GM12872 (cell line): ENCODE measurements at regions not wholly inside any gene's neighbourhood (a gene's known extent, or its start where the extent isn't known, plus 50 kb on each side); places are given as distances from the start of the nearest gene placed in this dataset.

Experiments
- TF ChIP-seq, protein P1 (sequence below): IDR thresholded peaks from 3 replicates; pipeline ENCODE4 v1.5.1; 2011; ENCODE audit warnings: low read depth, mild to moderate bottlenecking, low read length, moderate library complexity; ENCODE audit not compliant: insufficient read depth

- TF ChIP-seq, protein P1, sequence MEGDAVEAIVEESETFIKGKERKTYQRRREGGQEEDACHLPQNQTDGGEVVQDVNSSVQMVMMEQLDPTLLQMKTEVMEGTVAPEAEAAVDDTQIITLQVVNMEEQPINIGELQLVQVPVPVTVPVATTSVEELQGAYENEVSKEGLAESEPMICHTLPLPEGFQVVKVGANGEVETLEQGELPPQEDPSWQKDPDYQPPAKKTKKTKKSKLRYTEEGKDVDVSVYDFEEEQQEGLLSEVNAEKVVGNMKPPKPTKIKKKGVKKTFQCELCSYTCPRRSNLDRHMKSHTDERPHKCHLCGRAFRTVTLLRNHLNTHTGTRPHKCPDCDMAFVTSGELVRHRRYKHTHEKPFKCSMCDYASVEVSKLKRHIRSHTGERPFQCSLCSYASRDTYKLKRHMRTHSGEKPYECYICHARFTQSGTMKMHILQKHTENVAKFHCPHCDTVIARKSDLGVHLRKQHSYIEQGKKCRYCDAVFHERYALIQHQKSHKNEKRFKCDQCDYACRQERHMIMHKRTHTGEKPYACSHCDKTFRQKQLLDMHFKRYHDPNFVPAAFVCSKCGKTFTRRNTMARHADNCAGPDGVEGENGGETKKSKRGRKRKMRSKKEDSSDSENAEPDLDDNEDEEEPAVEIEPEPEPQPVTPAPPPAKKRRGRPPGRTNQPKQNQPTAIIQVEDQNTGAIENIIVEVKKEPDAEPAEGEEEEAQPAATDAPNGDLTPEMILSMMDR, result no peak
Measured at GRCh38 chr5:73380041-73380440, 68.5 kb downstream of the FOXD1 start.

DNA sequence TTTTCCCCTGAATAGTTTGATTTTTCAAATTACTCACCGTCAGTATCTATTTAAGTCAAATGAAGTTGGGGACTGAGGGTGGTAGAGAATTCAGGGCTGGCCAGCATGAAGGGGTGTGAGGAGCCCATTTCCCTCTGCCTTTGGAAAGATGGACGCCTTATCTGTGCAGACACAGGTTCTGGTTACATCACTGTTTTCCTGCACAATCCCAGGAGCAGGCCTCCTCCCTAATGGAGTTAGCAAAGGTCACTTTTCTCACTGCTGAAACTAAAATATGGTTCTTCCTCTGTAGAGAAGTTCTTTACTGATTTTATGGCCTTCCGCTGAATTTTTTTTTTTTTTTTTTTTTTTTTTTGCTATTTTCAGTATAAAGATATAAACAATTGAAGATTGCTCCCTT, 69.1 kb downstream of the FOXD1 start:
- TF ChIP-seq, protein P1, result no peak

DNA sequence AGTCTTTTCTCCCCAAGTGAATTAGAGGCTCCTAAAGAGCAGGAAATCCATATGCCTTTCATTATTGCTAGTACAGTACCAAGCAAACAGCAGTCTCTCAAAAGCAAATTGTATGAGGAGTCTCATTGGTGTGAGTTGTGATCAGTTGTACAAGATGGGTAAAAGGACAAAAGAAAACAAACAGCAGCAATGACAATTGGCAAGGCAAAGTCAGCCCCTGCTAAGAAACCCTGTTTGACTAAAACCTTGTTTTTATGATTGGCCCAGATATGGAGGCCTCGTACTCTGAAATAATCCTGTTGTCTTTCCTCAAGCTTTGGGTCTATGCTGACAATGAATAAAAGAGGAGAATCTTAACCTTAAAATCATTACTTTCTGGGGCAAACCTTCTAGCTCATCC, 69.8 kb downstream of the FOXD1 start:
- TF ChIP-seq, protein P1, result no peak

GRCh38 chr5:73378070-73378469, 70.5 kb downstream of the FOXD1 start:
- TF ChIP-seq, protein P1, result no peak

DNA sequence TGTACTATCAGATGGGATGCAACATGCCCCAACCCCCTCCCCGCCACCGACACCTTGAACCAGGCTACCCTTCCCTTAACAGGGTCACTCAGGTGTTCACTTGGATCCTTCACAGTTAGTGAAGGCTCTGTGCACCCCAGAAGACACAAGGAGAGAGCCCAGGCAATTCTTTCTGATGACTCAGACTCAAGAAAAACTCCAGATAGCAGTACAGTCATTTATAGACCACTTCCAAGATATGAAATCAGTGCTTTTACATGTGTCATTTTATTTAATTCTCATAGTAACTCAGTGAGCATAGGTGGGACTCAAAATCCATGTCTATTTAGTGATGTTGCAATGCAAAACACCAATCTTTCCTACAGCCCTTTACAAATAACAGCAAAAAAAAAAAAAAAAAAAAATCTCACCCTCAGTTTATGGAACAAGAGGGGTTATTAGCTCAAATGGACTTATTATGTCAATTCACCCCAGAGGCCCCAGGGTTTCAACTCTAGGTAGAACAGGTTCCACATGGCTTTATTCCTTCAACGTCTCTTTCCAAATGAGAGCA, 71.9 kb downstream of the FOXD1 start:
- TF ChIP-seq, protein P1, result no peak

- TF ChIP-seq, protein P1, result no peak
Measured at GRCh38 chr5:73375949-73376348, 72.6 kb downstream of the FOXD1 start.

GRCh38 chr5:73375191-73375545, 73.4 kb downstream of the FOXD1 start:
- TF ChIP-seq, protein P1, result no peak

DNA sequence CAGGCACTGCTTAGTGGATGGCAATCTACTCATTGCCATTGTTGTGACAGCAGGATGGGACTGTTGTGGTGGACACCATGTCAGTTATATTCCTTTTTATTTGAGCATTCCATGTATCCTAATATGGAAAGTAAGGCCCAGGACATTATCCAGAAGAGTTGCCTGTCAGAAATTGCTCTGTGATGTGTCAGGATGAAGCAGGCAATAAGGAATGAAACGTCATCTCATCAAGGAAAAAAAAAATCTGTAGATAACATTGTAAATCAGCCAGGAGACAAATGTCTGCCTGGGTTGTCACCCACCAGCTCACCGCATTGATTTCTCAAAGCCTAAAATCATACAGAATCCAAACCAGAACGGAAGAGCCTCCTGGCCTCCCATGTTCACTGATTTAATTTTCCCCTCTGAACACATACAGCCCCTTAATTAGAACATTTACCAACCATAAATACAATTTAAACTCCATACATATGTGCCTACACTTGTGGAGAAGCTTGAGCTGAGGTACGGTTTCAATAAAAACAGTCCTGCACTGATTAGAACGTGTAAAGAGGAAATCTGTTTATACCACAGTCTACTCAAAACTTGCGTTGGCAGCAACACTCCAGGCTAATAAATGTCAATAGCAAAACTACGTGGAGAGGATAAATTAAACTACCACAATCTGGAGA, 73.9 kb downstream of the FOXD1 start:
- TF ChIP-seq, protein P1, result no peak
